ENCODE measurements at regions not wholly inside any gene's neighbourhood (a gene's known extent, or its start where the extent isn't known, plus 50 kb on each side); places are given as distances from the start of the nearest gene placed in this dataset.

DNA sequence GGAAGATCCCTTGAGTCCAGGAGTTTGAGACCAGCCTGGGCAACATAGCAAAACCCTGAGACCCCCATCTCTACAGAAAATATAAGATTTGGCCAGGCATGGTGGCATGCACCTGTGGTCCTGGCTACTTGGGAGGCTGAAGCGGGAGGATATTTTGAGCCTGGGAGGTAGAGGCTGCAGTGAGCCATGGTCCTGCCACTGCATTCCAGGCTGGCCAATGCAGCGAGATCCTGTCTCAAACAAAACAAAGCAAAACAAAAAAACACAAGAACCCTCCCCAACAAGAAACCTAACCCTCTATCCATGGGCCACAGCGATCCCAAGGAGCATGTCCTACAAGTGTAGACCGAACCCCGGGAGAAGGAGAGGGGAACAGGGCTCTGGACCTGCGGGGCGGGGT is 133.3 kb downstream of the MGAT5B start:
- Mint-ChIP-seq H3K4me1 (peaks cover 17 to 42% (median 28%) of the 10 kb centered on the region in 4 donors), H3K4me3 (no peak overlapping the region), H3K27ac (peak overlapping the region in 4 of 7 donors; percentile 67 to 92 (median 86)), H3K9me3 (no peaks in the 10 kb centered on the region), H3K27me3 (no peaks in the 10 kb centered on the region), H3K36me3 (no peaks in the 10 kb centered on the region)
- Histone ChIP-seq H3K36me3 (ENCODE audit: insufficient read depth, low read length) (no peaks in the 10 kb centered on the region), H3K4me3 (ENCODE audit: low read length in 2 of 2) (no peak overlapping the region), H3K27me3 (ENCODE audit: insufficient read depth, low read length) (no peaks in the 10 kb centered on the region), H3K27ac (ENCODE audit: low read depth, low read length) (no peak overlapping the region), H3K9me3 (ENCODE audit: control insufficient read depth in 1 of 2, low read length in 2 of 2) (no peaks in the 10 kb centered on the region), H3K4me1 (ENCODE audit: insufficient read depth, low read length) (peaks cover 36% of the 10 kb centered on the region)
- no peak for DNase-seq
- intact Hi-C loops (cut with micrococcal nuclease) = no loop called here
- CTCF ChIA-PET (ENCODE audit: partially characterized antibody) = no interaction called here
- POLR2A ChIA-PET (ENCODE audit: partially characterized antibody) = no interaction called here

- no peaks in the 10 kb centered on the region for H3K36me3 Mint-ChIP-seq
- peaks cover 27% of the 10 kb centered on the region for H3K4me1 ChIP-seq (ENCODE audit: insufficient read depth, low read length)
- peaks cover 11 to 34% (median 20%) of the 10 kb centered on the region in 4 donors for H3K4me1 Mint-ChIP-seq
- ChIA-PET POLR2A (ENCODE audit: partially characterized antibody) (interaction anchor here (1.2 kb wide), 1 partner anchor 137 kb away, joined by 3 read pairs; no protein-coding TSS in a partner anchor), CTCF (ENCODE audit: partially characterized antibody) (interaction anchor here (0.9 kb wide), 1 partner anchor 54 kb away, joined by 6 read pairs; no protein-coding TSS in a partner anchor)
- peak overlapping the region in 1 of 8 donors; percentile 20 for H3K4me3 Mint-ChIP-seq
- H3K27ac Mint-ChIP-seq = peak overlapping the region in 5 of 7 donors; percentile 24 to 66 (median 51)
- no peak for DNase-seq
- no peaks in the 10 kb centered on the region for H3K9me3 Mint-ChIP-seq
- no peaks in the 10 kb centered on the region for H3K27me3 Mint-ChIP-seq
- no peak overlapping the region for H3K4me3 ChIP-seq (ENCODE audit: low read length in 2 of 2)
- H3K27me3 ChIP-seq (ENCODE audit: insufficient read depth, low read length) = no peaks in the 10 kb centered on the region
- H3K27ac ChIP-seq (ENCODE audit: low read depth, low read length) = no peak overlapping the region
- intact Hi-C loops (cut with micrococcal nuclease) = no loop called here
- no peaks in the 10 kb centered on the region for H3K9me3 ChIP-seq (ENCODE audit: control insufficient read depth in 1 of 2, low read length in 2 of 2)
- H3K36me3 ChIP-seq (ENCODE audit: insufficient read depth, low read length) = no peaks in the 10 kb centered on the region
Observed at GRCh38 chr17:77002103-77003045, 134.2 kb downstream of the MGAT5B start.

- H3K4me1 ChIP-seq (ENCODE audit: insufficient read depth, low read length) = peaks cover 15% of the 10 kb centered on the region
- intact Hi-C loops (cut with micrococcal nuclease) = no loop called here
- H3K9me3 ChIP-seq (ENCODE audit: control insufficient read depth in 1 of 2, low read length in 2 of 2) = no peaks in the 10 kb centered on the region
- peaks cover 0 to 3% of the 10 kb centered on the region in 2 donors for H3K27me3 Mint-ChIP-seq
- CTCF ChIA-PET (ENCODE audit: partially characterized antibody) = no interaction called here
- no peaks in the 10 kb centered on the region for H3K36me3 Mint-ChIP-seq
- H3K36me3 ChIP-seq (ENCODE audit: insufficient read depth, low read length) = no peaks in the 10 kb centered on the region
- no peaks in the 10 kb centered on the region for H3K9me3 Mint-ChIP-seq
- POLR2A ChIA-PET (ENCODE audit: partially characterized antibody) = no interaction called here
- H3K27ac Mint-ChIP-seq = no peak overlapping the region
- H3K4me1 Mint-ChIP-seq = peaks cover 2 to 21% (median 8%) of the 10 kb centered on the region in 4 donors
- H3K4me3 Mint-ChIP-seq = no peak overlapping the region
- no peak for DNase-seq
- no peaks in the 10 kb centered on the region for H3K27me3 ChIP-seq (ENCODE audit: insufficient read depth, low read length)
- no peak overlapping the region for H3K4me3 ChIP-seq (ENCODE audit: low read length in 2 of 2)
- H3K27ac ChIP-seq (ENCODE audit: low read depth, low read length) = no peak overlapping the region
Observed at GRCh38 chr17:77003699-77004098, 135.5 kb downstream of the MGAT5B start.

GRCh38 chr17:77006971-77007649 is 133.7 kb upstream of the SEC14L1 start:
- Mint-ChIP-seq H3K27ac (peak overlapping the region in 1 of 7 donors; percentile 68), H3K27me3 (peaks cover 3% of the 10 kb centered on the region in 2 donors), H3K4me1 (peaks cover 0 to 3% (median 2%) of the 10 kb centered on the region in 4 donors), H3K36me3 (peaks cover 0 to 4% of the 10 kb centered on the region in 2 donors), H3K9me3 (peaks cover 0 to 14% (median 4%) of the 10 kb centered on the region in 8 donors), H3K4me3 (no peak overlapping the region)
- Histone ChIP-seq H3K27me3 (ENCODE audit: insufficient read depth, low read length) (no peaks in the 10 kb centered on the region), H3K27ac (ENCODE audit: low read depth, low read length) (no peak overlapping the region), H3K36me3 (ENCODE audit: insufficient read depth, low read length) (no peaks in the 10 kb centered on the region), H3K9me3 (ENCODE audit: control insufficient read depth in 1 of 2, low read length in 2 of 2) (no peaks in the 10 kb centered on the region), H3K4me1 (ENCODE audit: insufficient read depth, low read length) (no peaks in the 10 kb centered on the region), H3K4me3 (ENCODE audit: low read length in 2 of 2) (no peak overlapping the region)
- DNase-seq = no peak
- intact Hi-C loops (cut with micrococcal nuclease) = no loop called here
- ChIA-PET POLR2A (ENCODE audit: partially characterized antibody) (interaction anchor here (2.1 kb wide), 1 partner anchor 38 kb away, joined by 5 read pairs; no protein-coding TSS in a partner anchor), CTCF (ENCODE audit: partially characterized antibody) (interaction anchor here (1.0 to 2.0 kb wide), 2 partner anchors 18 to 38 kb away, joined by 3 to 5 read pairs; no protein-coding TSS in a partner anchor)

GRCh38 chr17:77009877-77010276 is 130.9 kb upstream of the SEC14L1 start:
- POLR2A ChIA-PET (ENCODE audit: partially characterized antibody) = no interaction called here
- Mint-ChIP-seq H3K36me3 (peaks cover 0 to 4% of the 10 kb centered on the region in 2 donors), H3K9me3 (peaks cover 0 to 14% (median 4%) of the 10 kb centered on the region in 8 donors), H3K27ac (peak overlapping the region in 1 of 7 donors; percentile 59), H3K4me1 (peaks cover 0 to 3% (median under 1%) of the 10 kb centered on the region in 4 donors), H3K4me3 (no peak overlapping the region), H3K27me3 (peaks cover 3 to 5% of the 10 kb centered on the region in 2 donors)
- no peak for DNase-seq
- H3K27me3 ChIP-seq (ENCODE audit: insufficient read depth, low read length) = no peaks in the 10 kb centered on the region
- CTCF ChIA-PET (ENCODE audit: partially characterized antibody) = interaction anchor here (0.6 to 5.7 kb wide), 2 partner anchors 47 to 1295 kb away, joined by 3 to 38 read pairs; no protein-coding TSS in a partner anchor
- no peaks in the 10 kb centered on the region for H3K36me3 ChIP-seq (ENCODE audit: insufficient read depth, low read length)
- no peaks in the 10 kb centered on the region for H3K4me1 ChIP-seq (ENCODE audit: insufficient read depth, low read length)
- intact Hi-C loops (cut with micrococcal nuclease) = loop anchor here (2.0 to 5.0 kb wide), 3 partner anchors 41 to 237 kb away; no protein-coding TSS in a partner anchor
- H3K4me3 ChIP-seq (ENCODE audit: low read length in 2 of 2) = no peak overlapping the region
- no peaks in the 10 kb centered on the region for H3K9me3 ChIP-seq (ENCODE audit: control insufficient read depth in 1 of 2, low read length in 2 of 2)
- H3K27ac ChIP-seq (ENCODE audit: low read depth, low read length) = no peak overlapping the region

GRCh38 chr17:77010667-77011066 is 130.1 kb upstream of the SEC14L1 start:
- Histone ChIP-seq H3K4me3 (ENCODE audit: low read length in 2 of 2) (no peak overlapping the region), H3K4me1 (ENCODE audit: insufficient read depth, low read length) (no peaks in the 10 kb centered on the region), H3K27me3 (ENCODE audit: insufficient read depth, low read length) (no peaks in the 10 kb centered on the region), H3K36me3 (ENCODE audit: insufficient read depth, low read length) (no peaks in the 10 kb centered on the region), H3K27ac (ENCODE audit: low read depth, low read length) (no peak overlapping the region), H3K9me3 (ENCODE audit: control insufficient read depth in 1 of 2, low read length in 2 of 2) (no peaks in the 10 kb centered on the region)
- H3K27ac Mint-ChIP-seq = no peak overlapping the region
- peaks cover 0 to 4% of the 10 kb centered on the region in 2 donors for H3K36me3 Mint-ChIP-seq
- H3K9me3 Mint-ChIP-seq = peaks cover 0 to 14% (median 4%) of the 10 kb centered on the region in 8 donors
- ChIA-PET CTCF (ENCODE audit: partially characterized antibody) (interaction anchor here (0.6 to 5.7 kb wide), 2 partner anchors 46 to 1041 kb away, joined by 3 to 38 read pairs; no protein-coding TSS in a partner anchor), POLR2A (ENCODE audit: partially characterized antibody) (no interaction called here)
- intact Hi-C loops (cut with micrococcal nuclease) = loop anchor here (2.0 to 5.0 kb wide), 3 partner anchors 42 to 237 kb away; no protein-coding TSS in a partner anchor
- peaks cover 0 to 3% (median under 1%) of the 10 kb centered on the region in 4 donors for H3K4me1 Mint-ChIP-seq
- H3K27me3 Mint-ChIP-seq = peaks cover 3 to 5% of the 10 kb centered on the region in 2 donors
- DNase-seq = no peak
- no peak overlapping the region for H3K4me3 Mint-ChIP-seq
